Panc1 (cell line): ENCODE measurements at regions not wholly inside any gene's neighbourhood (a gene's known extent, or its start where the extent isn't known, plus 50 kb on each side); places are given as distances from the start of the nearest gene placed in this dataset.

Source experiments
- ATAC-seq: fragments of 200-7000 bp; cut with Tn5 transposase; 2 replicates; pipeline ENCODE4 v1.9.1; 2020; ENCODE audit warnings: mild to moderate bottlenecking, moderate library complexity
- BruUV-seq: library from RNA; stranded (reverse); fragments of 400-500 nt; replicated peaks from 2 replicates; lab custom pipeline; 2021; lab: Mats Ljungman, UMichigan
- CTCF ChIA-PET: fragments of 300-600 bp; sonication (Branson Sonifier 250); formaldehyde crosslinking; loops from one replicate; lab custom pipeline; 2022; ENCODE audit warnings: antibody characterized with exemption; lab: Charles Lee
- POLR2A ChIA-PET: fragments of 300-600 bp; sonication (Branson Sonifier 250); formaldehyde crosslinking; loops from one replicate; lab custom pipeline; 2022; ENCODE audit warnings: antibody characterized with exemption; lab: Charles Lee
- DNase-seq: peaks from one replicate; pipeline ENCODE4 v3.0.0-alpha.2; 2010; ENCODE audit warnings: low read depth, low spot score
- H3K27ac ChIP-seq: 2 replicates; pipeline ENCODE4 v1.5.1; 2011; ENCODE audit warnings: mild to moderate bottlenecking, low read length, inconsistent platforms
- H3K27me3 ChIP-seq: fragments of 200-500 bp; sonication (Bioruptor generic); 2 replicates; pipeline ENCODE4 v1.6.0; 2014; ENCODE audit warnings: low read length, inconsistent platforms; ENCODE audit not compliant: control insufficient read depth, insufficient read depth
- H3K36me3 ChIP-seq: fragments of 200-500 bp; sonication (Bioruptor generic); 2 replicates; pipeline ENCODE4 v1.5.1; 2014; ENCODE audit warnings: inconsistent platforms, mild to moderate bottlenecking, low read length, moderate library complexity; ENCODE audit not compliant: control insufficient read depth, insufficient read depth
- H3K4me1 ChIP-seq: 2 replicates; pipeline ENCODE4 v1.5.1; 2011; ENCODE audit warnings: inconsistent platforms, mild to moderate bottlenecking, low read length, moderate library complexity; ENCODE audit not compliant: control insufficient read depth, insufficient read depth
- H3K4me3 ChIP-seq, 2 experiments: 2 replicates each; pipeline ENCODE4 v1.5.1; 2011 to 2012; ENCODE audit warnings: low read depth in 2 of 2, low read length in 2 of 2, mild to moderate bottlenecking in 2 of 2, inconsistent platforms in 1 of 2, moderate library complexity in 1 of 2
- H3K9me3 ChIP-seq: fragments of 200-500 bp; sonication (Bioruptor generic); 2 replicates; pipeline ENCODE4 v1.5.1; 2014; ENCODE audit warnings: low read depth, mild to moderate bottlenecking, inconsistent platforms, low read length, moderate library complexity; ENCODE audit not compliant: control insufficient read depth, insufficient read depth
- CTCF ChIP-seq: fragments of 450-650 bp; IDR thresholded peaks from 2 replicates; pipeline ENCODE4 v1.5.1; 2017; ENCODE audit warnings: mild to moderate bottlenecking
- POLR2AphosphoS5 ChIP-seq: IDR thresholded peaks from 2 replicates; pipeline ENCODE4 v1.6.1; 2012; ENCODE audit warnings: mild to moderate bottlenecking, low read depth, low read length, moderate library complexity
- REST ChIP-seq, 2 experiments: IDR thresholded peaks; 2 replicates each; pipeline ENCODE4 v1.6.1; 2011 to 2012; ENCODE audit warnings: low read depth in 2 of 2, control low read depth in 1 of 2, low read length in 1 of 2, mild to moderate bottlenecking in 1 of 2, moderate library complexity in 1 of 2; ENCODE audit not compliant: insufficient read depth in 1 of 2
- SIN3A ChIP-seq: IDR thresholded peaks from 2 replicates; pipeline ENCODE4 v1.6.1; 2012; ENCODE audit warnings: low read depth, mild to moderate bottlenecking, low read length, moderate library complexity, borderline replicate concordance; ENCODE audit not compliant: insufficient read depth
- TCF7L2 ChIP-seq: IDR thresholded peaks from 2 replicates; pipeline ENCODE4 v1.6.1; 2011; ENCODE audit warnings: mild to moderate bottlenecking, low read depth, low read length, inconsistent platforms
- in situ Hi-C: cut with HindIII; loops from 2 replicates; pipeline ENCODE4 v1.10.0; 2016; ENCODE audit warnings: low sequenced_read_pairs, low pct_unique_long_range_greater_than_20kb
- intact Hi-C: fragments of 100-400 bp; cut with micrococcal nuclease; formaldehyde crosslinking; loops from one replicate; pipeline ENCODE4 v1.10.0; 2022; ENCODE audit not compliant: unreplicated experiment

- H3K4me3 ChIP-seq, result no peak overlapping the region
- H3K27me3 ChIP-seq, result no peaks in the 10 kb centered on the region
- ATAC-seq (no peak), DNase-seq (no peak)
- TF ChIP-seq CTCF, result no peak
- ChIA-PET CTCF (no interaction called here), POLR2A (no interaction called here)
- BruUV-seq, result no TSS peak
- H3K27ac ChIP-seq, result no peak overlapping the region
- H3K36me3 ChIP-seq, result no peaks in the 10 kb centered on the region
- no peaks in the 10 kb centered on the region for H3K4me1 ChIP-seq
- in situ Hi-C loops (no loop called here), intact Hi-C loops (no loop called here)
- no peaks in the 10 kb centered on the region for H3K9me3 ChIP-seq
Measured at GRCh38 chr9:108282872-108283271, 572.9 kb downstream of the ACTL7B start.

- ChIA-PET CTCF (no interaction called here), POLR2A (no interaction called here)
- Histone ChIP-seq H3K36me3 (no peaks in the 10 kb centered on the region), H3K4me1 (no peaks in the 10 kb centered on the region), H3K9me3 (no peaks in the 10 kb centered on the region), H3K27me3 (no peaks in the 10 kb centered on the region), H3K4me3 (no peak overlapping the region), H3K27ac (no peak overlapping the region)
- DNase-seq (no peak), ATAC-seq (no peak)
- in situ Hi-C loops (no loop called here), intact Hi-C loops (no loop called here)
- BruUV-seq, result no TSS peak
- TF ChIP-seq POLR2AphosphoS5 (no peak), REST (IDR thresholded peaks at IDR 0.05; ENCODE audit: insufficient read depth in 1 of 2, low read depth in 2 of 2, low read length in 1 of 2) (no peak), TCF7L2 (no peak), SIN3A (no peak), CTCF (no peak)
Measured at GRCh38 chr9:108281696-108282095, 574.1 kb downstream of the ACTL7B start.

- TF ChIP-seq POLR2AphosphoS5, result no peak
- TF ChIP-seq TCF7L2, result no peak
- TF ChIP-seq REST (IDR thresholded peaks at IDR 0.05; ENCODE audit: insufficient read depth in 1 of 2, low read depth in 2 of 2, low read length in 1 of 2), result no peak
- TF ChIP-seq SIN3A, result no peak
- no peak for TF ChIP-seq CTCF
- POLR2A ChIA-PET, result no interaction called here
- no TSS peak for BruUV-seq
- CTCF ChIA-PET, result no interaction called here
- intact Hi-C loops (no loop called here), in situ Hi-C loops (no loop called here)
- Histone ChIP-seq H3K4me1 (no peaks in the 10 kb centered on the region), H3K27ac (no peak overlapping the region), H3K27me3 (no peaks in the 10 kb centered on the region), H3K36me3 (no peaks in the 10 kb centered on the region), H3K4me3 (no peak overlapping the region), H3K9me3 (no peaks in the 10 kb centered on the region)
- DNase-seq (no peak), ATAC-seq (no peak)
Measured at GRCh38 chr9:108278341-108278740, 577.4 kb downstream of the ACTL7B start.
